ENCODE measurements at regions not wholly inside any gene's neighbourhood (a gene's known extent, or its start where the extent isn't known, plus 50 kb on each side); places are given as distances from the start of the nearest gene placed in this dataset.

DNA sequence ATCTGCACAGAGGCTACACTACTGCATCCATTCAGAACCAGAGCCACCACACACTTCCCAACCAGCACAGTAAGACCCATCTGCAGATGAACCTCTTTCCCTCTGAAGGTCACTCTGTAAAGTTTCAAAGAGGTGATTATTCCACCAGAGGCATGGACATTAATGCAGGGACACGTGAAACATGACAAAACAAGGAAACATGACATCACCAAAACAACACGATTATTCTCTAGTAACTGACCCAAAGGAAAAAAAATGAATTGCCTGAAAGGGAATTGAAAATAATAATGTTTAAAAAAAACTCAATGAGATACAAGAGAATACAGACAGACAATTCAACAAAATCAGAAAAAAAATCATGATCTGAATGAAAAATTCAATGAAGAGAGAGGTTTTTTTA is 139.1 kb downstream of the RERGL start:
- TF ChIP-seq, protein P1, sequence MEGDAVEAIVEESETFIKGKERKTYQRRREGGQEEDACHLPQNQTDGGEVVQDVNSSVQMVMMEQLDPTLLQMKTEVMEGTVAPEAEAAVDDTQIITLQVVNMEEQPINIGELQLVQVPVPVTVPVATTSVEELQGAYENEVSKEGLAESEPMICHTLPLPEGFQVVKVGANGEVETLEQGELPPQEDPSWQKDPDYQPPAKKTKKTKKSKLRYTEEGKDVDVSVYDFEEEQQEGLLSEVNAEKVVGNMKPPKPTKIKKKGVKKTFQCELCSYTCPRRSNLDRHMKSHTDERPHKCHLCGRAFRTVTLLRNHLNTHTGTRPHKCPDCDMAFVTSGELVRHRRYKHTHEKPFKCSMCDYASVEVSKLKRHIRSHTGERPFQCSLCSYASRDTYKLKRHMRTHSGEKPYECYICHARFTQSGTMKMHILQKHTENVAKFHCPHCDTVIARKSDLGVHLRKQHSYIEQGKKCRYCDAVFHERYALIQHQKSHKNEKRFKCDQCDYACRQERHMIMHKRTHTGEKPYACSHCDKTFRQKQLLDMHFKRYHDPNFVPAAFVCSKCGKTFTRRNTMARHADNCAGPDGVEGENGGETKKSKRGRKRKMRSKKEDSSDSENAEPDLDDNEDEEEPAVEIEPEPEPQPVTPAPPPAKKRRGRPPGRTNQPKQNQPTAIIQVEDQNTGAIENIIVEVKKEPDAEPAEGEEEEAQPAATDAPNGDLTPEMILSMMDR (IDR thresholded peaks at IDR 0.05 in 4 of 5, conservative IDR thresholded peaks at IDR 0.05 in 1 of 5): no peak
- TF ChIP-seq POLR2A (IDR thresholded peaks at IDR 0.05): no peak
